ENCODE measurements at regions not wholly inside any gene's neighbourhood (a gene's known extent, or its start where the extent isn't known, plus 50 kb on each side); places are given as distances from the start of the nearest gene placed in this dataset.
"Not testable (repeated sequence)": the region's sequence is repeated elsewhere in the genome, so short reads cannot be mapped to it uniquely, and the experiment has no call there.

GRCh38 chr14:105873870-105874512 is 347.6 kb downstream of the TMEM121 start:
- no peak for DNase-seq (ENCODE audit: low spot score)

GRCh38 chr14:105876158-105876557 is 349.8 kb downstream of the TMEM121 start:
- DNase-seq (ENCODE audit: low spot score): no peak

- DNase-seq (ENCODE audit: low spot score): no peak
Observed at GRCh38 chr14:105876829-105877228, 350.4 kb downstream of the TMEM121 start.

GRCh38 chr14:105877645-105878044 is 351.3 kb downstream of the TMEM121 start:
- no peak for DNase-seq (ENCODE audit: low spot score)

- DNase-seq (ENCODE audit: low spot score): no peak
Observed at GRCh38 chr14:105878125-105878524, 351.7 kb downstream of the TMEM121 start.

- no peak for DNase-seq (ENCODE audit: low spot score)
Observed at GRCh38 chr14:105878554-105878953, 352.2 kb downstream of the TMEM121 start.

- no peak for DNase-seq (ENCODE audit: low spot score)
Observed at GRCh38 chr14:105879503-105879866, 353.1 kb downstream of the TMEM121 start.

GRCh38 chr14:105879867-105880561 is 353.6 kb downstream of the TMEM121 start:
- no peak for DNase-seq (ENCODE audit: low spot score)

- DNase-seq (ENCODE audit: low spot score): no peak
Observed at GRCh38 chr14:105880616-105881015, 354.2 kb downstream of the TMEM121 start.

GRCh38 chr14:105881021-105881930 is 354.9 kb downstream of the TMEM121 start:
- no peak for DNase-seq (ENCODE audit: low spot score)

- not testable (repeated sequence) for DNase-seq (ENCODE audit: low spot score)
Observed at GRCh38 chr14:105882011-105882410, 355.6 kb downstream of the TMEM121 start.

GRCh38 chr14:105882626-105883025 is 356.2 kb downstream of the TMEM121 start:
- DNase-seq (ENCODE audit: low spot score): no peak

- DNase-seq (ENCODE audit: low spot score): no peak
Observed at GRCh38 chr14:105883066-105884005, 357.0 kb downstream of the TMEM121 start.

GRCh38 chr14:105884192-105884807 is 357.9 kb downstream of the TMEM121 start:
- not testable (repeated sequence) for DNase-seq (ENCODE audit: low spot score)

GRCh38 chr14:105884808-105885281 is 358.5 kb downstream of the TMEM121 start:
- no peak for DNase-seq (ENCODE audit: low spot score)

GRCh38 chr14:105885561-105886320 is 359.4 kb downstream of the TMEM121 start:
- no peak for DNase-seq (ENCODE audit: low spot score)

GRCh38 chr14:105886791-105887191 is 360.4 kb downstream of the TMEM121 start:
- DNase-seq (ENCODE audit: low spot score): not testable (repeated sequence)

GRCh38 chr14:105887692-105888091 is 361.3 kb downstream of the TMEM121 start:
- DNase-seq (ENCODE audit: low spot score): no peak

GRCh38 chr14:105888151-105888550 is 361.8 kb downstream of the TMEM121 start:
- no peak for DNase-seq (ENCODE audit: low spot score)
